Mesenchymal stem cell (in vitro differentiated cells and primary cell): ENCODE measurements at regions not wholly inside any gene's neighbourhood (a gene's known extent, or its start where the extent isn't known, plus 50 kb on each side); places are given as distances from the start of the nearest gene placed in this dataset.

Source experiments
- DNase-seq: peaks from one replicate; pipeline ENCODE4 v3.0.0-alpha.2; 2013
- H2AFZ ChIP-seq: one replicate; pipeline ENCODE4 v1.6.1; 2013; ENCODE audit warnings: low read depth, mild to moderate bottlenecking, control low read depth, inconsistent platforms, low read length, moderate library complexity
- H2AK5ac ChIP-seq: 2 replicates; pipeline ENCODE4 v1.6.1; 2013; ENCODE audit warnings: low read length, moderate library complexity, mild to moderate bottlenecking, inconsistent platforms; ENCODE audit not compliant: severe bottlenecking
- H2BK120ac ChIP-seq: one replicate; pipeline ENCODE4 v1.6.1; 2013; ENCODE audit warnings: low read depth, mild to moderate bottlenecking, inconsistent platforms, low read length, moderate library complexity
- H2BK12ac ChIP-seq, 2 experiments: one replicate each; pipeline ENCODE4 v1.6.1; 2013; ENCODE audit warnings: inconsistent platforms in 2 of 2, low read length in 2 of 2, mild to moderate bottlenecking in 2 of 2, moderate library complexity in 2 of 2, control low read depth in 1 of 2
- H2BK15ac ChIP-seq: one replicate; pipeline ENCODE4 v1.6.1; 2013; ENCODE audit warnings: mild to moderate bottlenecking, low read depth, inconsistent platforms; ENCODE audit not compliant: poor library complexity, severe bottlenecking
- H2BK5ac ChIP-seq: 2 replicates; pipeline ENCODE4 v1.6.1; 2013; ENCODE audit warnings: low read depth, mild to moderate bottlenecking, low read length, control low read depth, inconsistent platforms; ENCODE audit not compliant: poor library complexity, severe bottlenecking
- H3K14ac ChIP-seq, 2 experiments: one replicate each; pipeline ENCODE4 v1.6.1; 2013; ENCODE audit warnings: inconsistent platforms in 2 of 2, low read length in 2 of 2, control low read depth in 1 of 2, mild to moderate bottlenecking in 1 of 2, moderate library complexity in 1 of 2
- H3K18ac ChIP-seq, 2 experiments: one replicate each; pipeline ENCODE4 v1.6.1; 2013; ENCODE audit warnings: inconsistent platforms in 2 of 2, low read length in 2 of 2, control low read depth in 1 of 2, low read depth in 1 of 2, mild to moderate bottlenecking in 1 of 2
- H3K23ac ChIP-seq, 2 experiments: one replicate each; pipeline ENCODE4 v1.6.1; 2013; ENCODE audit warnings: inconsistent platforms in 2 of 2, low read length in 2 of 2, mild to moderate bottlenecking in 2 of 2, moderate library complexity in 2 of 2, control low read depth in 1 of 2
- H3K27ac ChIP-seq: 2 replicates; pipeline ENCODE4 v1.5.1; 2013; ENCODE audit warnings: mild to moderate bottlenecking, moderate library complexity, low read length, control low read depth, inconsistent platforms; ENCODE audit not compliant: poor library complexity, severe bottlenecking
- H3K27me3 ChIP-seq, 2 experiments: 2 replicates each; pipeline versions ENCODE4 v1.6.1 to v1.7.0; 2013; ENCODE audit warnings: low read length in 2 of 2, mild to moderate bottlenecking in 2 of 2, moderate library complexity in 2 of 2, control low read depth in 1 of 2, inconsistent platforms in 1 of 2; ENCODE audit not compliant: control insufficient read depth in 1 of 2, insufficient read depth in 1 of 2
- H3K36me3 ChIP-seq, 2 experiments: 2 replicates each; pipeline versions ENCODE4 v1.6.1 to v1.7.0; 2013; ENCODE audit warnings: low read length in 2 of 2, control low read depth in 1 of 2, inconsistent platforms in 1 of 2, low read depth in 1 of 2, mild to moderate bottlenecking in 1 of 2; ENCODE audit not compliant: insufficient read depth in 2 of 2, control insufficient read depth in 1 of 2
- H3K4ac ChIP-seq, 2 experiments: one replicate each; pipeline ENCODE4 v1.6.1; 2013; ENCODE audit warnings: inconsistent platforms in 2 of 2, low read length in 2 of 2, mild to moderate bottlenecking in 2 of 2, moderate library complexity in 2 of 2, control low read depth in 1 of 2, low read depth in 1 of 2
- H3K4me1 ChIP-seq: 2 replicates; pipeline ENCODE4 v1.6.1; 2013; ENCODE audit warnings: low read depth, low read length, control low read depth; ENCODE audit not compliant: control insufficient read depth, insufficient read depth
- H3K4me2 ChIP-seq: 2 replicates; pipeline ENCODE4 v1.6.1; 2013; ENCODE audit warnings: low read length, mild to moderate bottlenecking, inconsistent platforms; ENCODE audit not compliant: poor library complexity, severe bottlenecking
- H3K4me3 ChIP-seq, 2 experiments: 2 replicates each; pipeline versions ENCODE4 v1.5.1 to v1.7.0; 2013; ENCODE audit warnings: low read length in 2 of 2, mild to moderate bottlenecking in 2 of 2, control low read depth in 1 of 2, low read depth in 1 of 2; ENCODE audit not compliant: insufficient read depth in 1 of 2
- H3K79me1 ChIP-seq: replicated peaks from 2 replicates; pipeline ENCODE4 v1.6.1; 2013; ENCODE audit warnings: mild to moderate bottlenecking, control low read depth, low read length, inconsistent platforms; ENCODE audit not compliant: poor library complexity, severe bottlenecking
- H3K9ac ChIP-seq: 2 replicates; pipeline ENCODE4 v1.7.0; 2013; ENCODE audit warnings: mild to moderate bottlenecking, low read length, moderate library complexity
- H3K9me3 ChIP-seq: 2 replicates; pipeline ENCODE4 v1.7.0; 2013; ENCODE audit warnings: mild to moderate bottlenecking, low read length; ENCODE audit not compliant: control insufficient read depth
- H4K8ac ChIP-seq: one replicate; pipeline ENCODE4 v1.6.1; 2013; ENCODE audit warnings: inconsistent platforms, mild to moderate bottlenecking, low read length, moderate library complexity
- H4K91ac ChIP-seq: one replicate; pipeline ENCODE4 v1.6.1; 2013; ENCODE audit warnings: mild to moderate bottlenecking, low read length, inconsistent platforms
- WGBS: methylation state at CpG from one replicate; pipeline ENCODE4 v1.1.7; 2013; ENCODE audit warnings: mixed read lengths; 5-methylcytosine and 5-hydroxymethylcytosine counted together

DNA sequence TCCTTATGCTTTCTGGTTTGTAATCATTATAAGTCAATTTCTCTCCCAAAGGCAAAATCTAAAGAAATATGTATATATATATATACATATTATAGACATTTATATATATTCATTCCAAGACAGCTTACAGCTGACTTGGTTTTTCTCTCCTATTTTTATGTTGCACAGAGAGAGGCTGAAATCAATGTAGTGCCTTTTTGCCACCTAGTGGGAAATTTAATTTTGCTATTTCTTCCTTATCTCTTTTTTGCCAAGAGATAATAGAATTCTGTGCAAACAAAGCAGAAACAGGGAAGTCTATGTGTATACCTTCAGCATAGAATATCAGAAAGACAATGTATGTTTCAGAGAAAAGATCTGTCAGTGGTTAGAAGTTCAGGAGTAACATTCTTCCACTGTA is 186.0 kb upstream of the ANO5 start:
- no peak overlapping the region for H3K4me2 ChIP-seq
- H3K79me1 ChIP-seq: no peaks in the 10 kb centered on the region
- H2BK120ac ChIP-seq: no peak overlapping the region
- H2AFZ ChIP-seq: no peak overlapping the region
- H4K91ac ChIP-seq: no peak overlapping the region
- H2AK5ac ChIP-seq: no peak overlapping the region
- no peak overlapping the region for H2BK12ac ChIP-seq
- H3K9ac ChIP-seq: no peak overlapping the region
- H3K27me3 ChIP-seq: no peaks in the 10 kb centered on the region
- no peaks in the 10 kb centered on the region for H3K9me3 ChIP-seq
- H3K36me3 ChIP-seq: no peaks in the 10 kb centered on the region
- H2BK5ac ChIP-seq: no peak overlapping the region
- H3K14ac ChIP-seq: no peak overlapping the region
- no peak overlapping the region for H3K18ac ChIP-seq
- no peak overlapping the region for H3K4me3 ChIP-seq
- no peak for DNase-seq
- H3K27ac ChIP-seq: no peak overlapping the region
- H2BK15ac ChIP-seq: no peak overlapping the region
- H3K4ac ChIP-seq: no peak overlapping the region
- H3K4me1 ChIP-seq: no peaks in the 10 kb centered on the region
- H4K8ac ChIP-seq: no peak overlapping the region
- no peak overlapping the region for H3K23ac ChIP-seq

DNA sequence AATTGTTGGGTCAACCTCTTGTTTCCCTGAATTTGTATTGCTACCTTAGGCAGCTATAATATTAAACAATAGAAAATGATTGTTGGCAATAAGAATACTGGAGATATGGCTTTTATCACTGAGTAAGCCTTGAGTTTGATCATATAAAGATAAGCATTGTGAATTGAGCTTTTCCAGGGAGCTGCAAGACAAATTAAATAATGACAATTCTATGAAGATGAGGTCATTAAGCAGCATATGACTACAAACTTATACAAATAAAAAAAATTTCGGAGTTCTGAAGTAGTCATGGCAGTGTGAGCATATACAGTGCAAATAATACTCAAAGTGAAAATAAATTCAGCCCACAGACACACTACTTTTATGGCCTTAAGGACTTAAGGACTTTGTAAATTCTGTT is 161.1 kb upstream of the ANO5 start:
- Histone ChIP-seq H3K4ac (no peak overlapping the region), H2BK15ac (no peak overlapping the region), H2AFZ (no peak overlapping the region), H3K9me3 (peaks cover 3% of the 10 kb centered on the region), H2AK5ac (no peak overlapping the region), H3K4me2 (no peak overlapping the region), H3K9ac (no peak overlapping the region), H3K4me1 (no peaks in the 10 kb centered on the region), H2BK120ac (no peak overlapping the region), H4K8ac (no peak overlapping the region), H3K18ac (no peak overlapping the region), H3K36me3 (no peaks in the 10 kb centered on the region), H2BK5ac (no peak overlapping the region), H4K91ac (no peak overlapping the region), H3K4me3 (no peak overlapping the region), H3K27ac (no peak overlapping the region), H3K23ac (no peak overlapping the region), H2BK12ac (no peak overlapping the region), H3K79me1 (no peaks in the 10 kb centered on the region), H3K27me3 (no peaks in the 10 kb centered on the region), H3K14ac (no peak overlapping the region)
- DNase-seq: no peak
- no CpG with 5 or more reads among the region's 1 CpG for WGBS

DNA sequence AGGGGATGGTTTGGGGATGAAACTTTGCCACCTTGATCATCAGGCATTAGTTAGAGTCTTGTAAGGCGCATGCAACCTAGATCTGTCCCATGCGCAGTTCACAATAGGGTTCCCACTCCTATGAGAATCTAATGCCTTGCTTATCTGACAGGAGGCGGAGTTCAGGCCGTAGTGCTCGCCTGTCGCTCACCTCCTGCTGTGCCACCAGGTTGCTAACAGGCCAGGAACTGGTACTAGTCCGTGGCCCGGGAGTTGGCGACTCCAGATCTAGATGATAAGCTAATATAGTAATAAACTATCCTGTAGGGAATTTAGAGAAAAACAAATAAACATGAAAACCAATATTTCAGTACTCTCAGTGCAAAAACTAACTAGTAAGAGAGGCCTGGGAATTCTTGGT is 155.4 kb upstream of the ANO5 start:
- Histone ChIP-seq H4K8ac (no peak overlapping the region), H2BK12ac (no peak overlapping the region), H2AK5ac (no peak overlapping the region), H3K4ac (no peak overlapping the region), H2BK120ac (no peak overlapping the region), H3K27me3 (no peaks in the 10 kb centered on the region), H3K9ac (no peak overlapping the region), H3K27ac (no peak overlapping the region), H4K91ac (no peak overlapping the region), H2BK5ac (no peak overlapping the region), H3K4me3 (no peak overlapping the region), H2AFZ (no peak overlapping the region), H3K79me1 (no peaks in the 10 kb centered on the region), H3K4me2 (no peak overlapping the region), H3K4me1 (no peaks in the 10 kb centered on the region), H2BK15ac (no peak overlapping the region), H3K23ac (no peak overlapping the region), H3K14ac (no peak overlapping the region), H3K18ac (no peak overlapping the region), H3K36me3 (no peaks in the 10 kb centered on the region), H3K9me3 (no peaks in the 10 kb centered on the region)
- 62% methylated on average over 6 of the region's 9 CpGs for WGBS
- DNase-seq: no peak

DNA sequence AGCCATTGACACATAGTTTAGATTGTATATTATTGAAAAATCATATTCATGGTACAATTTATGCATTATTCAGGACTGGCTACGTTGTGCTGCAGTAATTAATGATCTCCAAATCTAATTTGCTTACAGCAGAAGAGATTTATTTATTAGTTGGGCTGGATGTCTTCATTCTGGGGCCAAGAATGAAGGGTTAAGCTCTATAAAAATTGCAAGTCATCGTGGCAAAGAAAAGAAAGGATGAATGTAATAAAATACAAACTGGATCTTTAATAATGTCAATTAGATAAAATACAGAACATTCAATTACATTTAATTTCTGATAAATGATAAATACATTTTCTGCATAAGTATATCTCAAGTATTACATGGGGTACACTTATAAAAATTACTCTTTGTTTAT is 151.8 kb upstream of the ANO5 start:
- Histone ChIP-seq H3K4me3 (no peak overlapping the region), H3K4me2 (no peak overlapping the region), H3K36me3 (no peaks in the 10 kb centered on the region), H3K14ac (no peak overlapping the region), H3K9me3 (no peaks in the 10 kb centered on the region), H4K91ac (no peak overlapping the region), H3K9ac (no peak overlapping the region), H3K4ac (no peak overlapping the region), H2BK15ac (no peak overlapping the region), H3K18ac (no peak overlapping the region), H2BK120ac (no peak overlapping the region), H2BK12ac (no peak overlapping the region), H3K4me1 (no peaks in the 10 kb centered on the region), H2BK5ac (no peak overlapping the region), H3K79me1 (no peaks in the 10 kb centered on the region), H3K23ac (no peak overlapping the region), H4K8ac (no peak overlapping the region), H3K27me3 (no peaks in the 10 kb centered on the region), H2AK5ac (no peak overlapping the region), H2AFZ (no peak overlapping the region), H3K27ac (no peak overlapping the region)
- 0% methylated on average over 1 of the region's 2 CpGs for WGBS
- no peak for DNase-seq
